ENCODE measurements at regions not wholly inside any gene's neighbourhood (a gene's known extent, or its start where the extent isn't known, plus 50 kb on each side); places are given as distances from the start of the nearest gene placed in this dataset.

DNA sequence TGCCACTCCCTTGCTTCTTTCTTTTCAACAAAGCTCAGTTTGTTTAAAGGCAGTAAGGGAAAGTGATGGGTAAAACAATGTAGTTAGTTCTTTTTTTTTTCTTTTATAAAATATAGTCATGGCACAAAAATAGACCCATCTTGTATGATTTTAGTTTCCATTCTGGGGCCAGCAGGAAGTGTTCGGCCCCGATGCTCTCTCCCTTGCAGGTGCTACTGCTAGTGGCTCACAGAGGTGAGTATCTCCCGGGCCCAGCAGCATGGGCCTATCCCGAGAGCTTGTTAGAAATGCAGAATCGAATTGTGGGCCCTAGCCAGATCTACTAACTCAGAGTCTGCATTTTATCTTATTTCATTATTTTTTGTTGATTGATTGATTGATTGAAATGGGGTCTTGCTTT lies 78.7 kb downstream of the SYNE3 start:
- Histone ChIP-seq H3K4me1 (peaks cover 0 to 2% (median 0%) of the 10 kb centered on the region in 12 donors), H3K27me3 (no peaks in the 10 kb centered on the region), H3K4me3 (no peak overlapping the region), H3K27ac (no peak overlapping the region), H3K36me3 (peaks cover 0 to 96% (median 61%) of the 10 kb centered on the region in 9 donors), H3K9me3 (peaks cover 0 to 9% (median 0%) of the 10 kb centered on the region in 12 donors)
- intact Hi-C loops (cut with DNase I): loop anchor here in 7 of 10 donors (5.0 to 10.0 kb wide), 6 partner anchors 203 to 743 kb away; no protein-coding TSS in a partner anchor
- WGBS, 4 donors: 88 to 96% (median 95%) methylated on average over 5 of the region's 5 CpGs
- no peak for TF ChIP-seq POLR2A (IDR thresholded peaks at IDR 0.05)
- TF ChIP-seq, protein P1, sequence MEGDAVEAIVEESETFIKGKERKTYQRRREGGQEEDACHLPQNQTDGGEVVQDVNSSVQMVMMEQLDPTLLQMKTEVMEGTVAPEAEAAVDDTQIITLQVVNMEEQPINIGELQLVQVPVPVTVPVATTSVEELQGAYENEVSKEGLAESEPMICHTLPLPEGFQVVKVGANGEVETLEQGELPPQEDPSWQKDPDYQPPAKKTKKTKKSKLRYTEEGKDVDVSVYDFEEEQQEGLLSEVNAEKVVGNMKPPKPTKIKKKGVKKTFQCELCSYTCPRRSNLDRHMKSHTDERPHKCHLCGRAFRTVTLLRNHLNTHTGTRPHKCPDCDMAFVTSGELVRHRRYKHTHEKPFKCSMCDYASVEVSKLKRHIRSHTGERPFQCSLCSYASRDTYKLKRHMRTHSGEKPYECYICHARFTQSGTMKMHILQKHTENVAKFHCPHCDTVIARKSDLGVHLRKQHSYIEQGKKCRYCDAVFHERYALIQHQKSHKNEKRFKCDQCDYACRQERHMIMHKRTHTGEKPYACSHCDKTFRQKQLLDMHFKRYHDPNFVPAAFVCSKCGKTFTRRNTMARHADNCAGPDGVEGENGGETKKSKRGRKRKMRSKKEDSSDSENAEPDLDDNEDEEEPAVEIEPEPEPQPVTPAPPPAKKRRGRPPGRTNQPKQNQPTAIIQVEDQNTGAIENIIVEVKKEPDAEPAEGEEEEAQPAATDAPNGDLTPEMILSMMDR (IDR thresholded peaks at IDR 0.05): no peak
- DNase-seq (no peak), ATAC-seq (no peak)

DNA sequence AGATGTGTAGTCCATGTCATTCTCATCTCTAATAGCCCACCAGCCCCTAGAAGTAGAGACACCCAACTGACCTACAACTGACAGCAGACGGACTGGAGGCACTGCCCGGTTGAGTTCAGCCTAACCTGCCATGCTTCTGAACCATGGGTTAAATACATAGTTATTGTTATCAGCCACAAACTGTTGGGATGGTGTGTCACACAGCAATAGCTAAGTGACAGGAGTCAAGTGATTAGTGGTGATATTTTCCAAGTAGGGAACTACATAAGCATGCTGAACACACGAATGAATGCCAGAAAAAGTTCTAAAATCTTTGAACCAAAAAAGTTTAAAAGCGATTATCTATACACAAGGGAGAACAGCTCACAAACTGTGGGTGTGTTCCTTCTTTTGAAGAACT lies 80.1 kb downstream of the SYNE3 start:
- H3K4me3 ChIP-seq: no peak overlapping the region
- 78 to 89% (median 82%) methylated on average over 4 of the region's 4 CpGs for WGBS, 4 donors
- H3K36me3 ChIP-seq: peaks cover 0 to 96% (median 63%) of the 10 kb centered on the region in 9 donors
- ATAC-seq: no peak
- H3K9me3 ChIP-seq: peaks cover 0 to 9% (median 0%) of the 10 kb centered on the region in 12 donors
- no peak for TF ChIP-seq POLR2A (IDR thresholded peaks at IDR 0.05)
- TF ChIP-seq, protein P1 (IDR thresholded peaks at IDR 0.05): no peak
- no peak overlapping the region for H3K27ac ChIP-seq
- intact Hi-C loops (cut with DNase I): loop anchor here in 7 of 10 donors (5.0 to 10.0 kb wide), 6 partner anchors 202 to 742 kb away; no protein-coding TSS in a partner anchor
- peaks cover 0 to 11% (median 0%) of the 10 kb centered on the region in 12 donors for H3K4me1 ChIP-seq
- no peak for DNase-seq
- no peaks in the 10 kb centered on the region for H3K27me3 ChIP-seq

DNA sequence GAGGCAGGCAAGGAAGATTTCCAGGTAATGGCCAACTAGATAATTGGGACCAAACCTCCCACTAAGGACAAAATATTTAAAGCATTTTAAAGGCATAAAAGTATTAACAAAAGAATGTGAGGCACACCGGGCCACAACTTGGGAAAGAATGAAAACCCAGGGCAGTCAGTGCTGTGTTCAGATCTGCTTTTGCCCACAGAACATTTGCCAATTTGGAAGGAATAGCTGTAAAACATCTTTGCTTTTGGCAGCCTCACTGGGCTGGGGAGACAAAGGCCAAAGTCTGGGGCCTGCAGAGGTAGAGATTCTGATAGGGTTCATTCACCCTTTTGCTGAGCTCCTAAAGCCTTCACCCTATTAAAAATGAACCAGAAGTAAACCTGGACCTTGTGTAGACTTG lies 82.3 kb downstream of the SYNE3 start:
- no peak for DNase-seq
- no peak for TF ChIP-seq POLR2A (IDR thresholded peaks at IDR 0.05)
- TF ChIP-seq, protein P1 (IDR thresholded peaks at IDR 0.05): no peak
- no peak for ATAC-seq
- intact Hi-C loops (cut with DNase I): loop anchor here (5.0 to 10.0 kb wide), 10 partner anchors 199 to 747 kb away; no protein-coding TSS in a partner anchor
- WGBS, 4 donors: 86 to 96% (median 90%) methylated on average over 1 of the region's 1 CpG
- Histone ChIP-seq H3K4me1 (peaks cover 0 to 12% (median 0%) of the 10 kb centered on the region in 12 donors), H3K36me3 (peaks cover 0 to 94% (median 55%) of the 10 kb centered on the region in 9 donors), H3K9me3 (peaks cover 0 to 9% (median 0%) of the 10 kb centered on the region in 12 donors), H3K4me3 (no peak overlapping the region), H3K27me3 (no peaks in the 10 kb centered on the region), H3K27ac (no peak overlapping the region)

DNA sequence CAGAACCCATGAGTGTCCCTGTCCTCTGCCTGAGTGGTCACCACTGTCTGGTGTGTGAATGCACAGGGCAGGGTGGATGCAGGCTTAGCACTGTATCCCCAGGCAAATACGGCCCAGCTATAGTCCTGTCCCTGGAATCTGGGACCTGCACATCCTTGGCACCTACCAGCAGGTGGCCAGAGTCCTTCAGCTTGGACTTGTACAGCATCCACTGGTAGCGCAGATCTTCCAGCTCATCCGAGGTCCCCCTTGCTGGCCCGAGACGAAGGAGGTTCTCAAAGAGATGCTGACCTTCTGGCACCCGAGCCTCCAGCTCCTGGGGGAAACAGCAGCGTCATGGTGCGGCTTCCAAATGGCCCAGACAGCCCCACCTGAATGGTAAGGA lies 83.4 kb downstream of the SYNE3 start:
- no peak overlapping the region for H3K27ac ChIP-seq
- ATAC-seq: no peak
- no peak for DNase-seq
- peaks cover 0 to 9% (median 0%) of the 10 kb centered on the region in 12 donors for H3K9me3 ChIP-seq
- H3K27me3 ChIP-seq: no peaks in the 10 kb centered on the region
- H3K36me3 ChIP-seq: peaks cover 0 to 94% (median 45%) of the 10 kb centered on the region in 9 donors
- intact Hi-C loops (cut with DNase I): loop anchor here (2.0 to 10.0 kb wide), 11 partner anchors 198 to 746 kb away; no protein-coding TSS in a partner anchor
- H3K4me1 ChIP-seq: peaks cover 0 to 12% (median 0%) of the 10 kb centered on the region in 12 donors
- TF ChIP-seq, protein P1 (IDR thresholded peaks at IDR 0.05): no peak
- TF ChIP-seq POLR2A (IDR thresholded peaks at IDR 0.05): no peak
- WGBS, 4 donors: 86 to 96% (median 89%) methylated on average over 4 to 8 of the region's 8 CpGs
- no peak overlapping the region for H3K4me3 ChIP-seq
